ENCODE measurements at regions not wholly inside any gene's neighbourhood (a gene's known extent, or its start where the extent isn't known, plus 50 kb on each side); places are given as distances from the start of the nearest gene placed in this dataset.

- DNase-seq (ENCODE audit: low read depth in 2 of 2) = no peak
Observed at GRCh38 chr16:66289986-66290385, 76.5 kb upstream of the CDH5 start.

GRCh38 chr16:66289051-66289680, 77.3 kb upstream of the CDH5 start:
- DNase-seq (ENCODE audit: low read depth in 2 of 2) = no peak

DNA sequence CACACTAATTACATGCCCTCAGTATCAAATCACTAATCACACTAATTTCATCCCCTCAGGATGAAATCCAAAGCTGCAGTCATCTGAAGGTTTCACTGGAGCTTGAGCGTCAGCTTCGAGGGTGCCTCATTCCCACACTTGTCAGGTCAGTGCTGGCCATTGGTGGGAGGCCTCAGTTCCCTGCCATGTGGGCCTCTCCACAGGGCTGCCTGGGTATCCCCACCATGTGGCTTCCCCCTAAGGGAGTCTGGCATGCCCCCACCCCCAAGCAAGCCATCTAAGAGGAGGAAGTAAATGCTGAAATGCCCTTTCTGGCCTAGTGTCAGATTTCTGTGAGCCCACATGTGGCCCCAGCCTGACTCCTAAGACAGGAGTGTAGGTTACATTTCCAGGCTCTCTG, 78.6 kb upstream of the CDH5 start:
- DNase-seq (ENCODE audit: low read depth in 2 of 2) = no peak

- no peak for DNase-seq (ENCODE audit: low read depth in 2 of 2)
Observed at GRCh38 chr16:66287416-66287815, 79.1 kb upstream of the CDH5 start.

DNA sequence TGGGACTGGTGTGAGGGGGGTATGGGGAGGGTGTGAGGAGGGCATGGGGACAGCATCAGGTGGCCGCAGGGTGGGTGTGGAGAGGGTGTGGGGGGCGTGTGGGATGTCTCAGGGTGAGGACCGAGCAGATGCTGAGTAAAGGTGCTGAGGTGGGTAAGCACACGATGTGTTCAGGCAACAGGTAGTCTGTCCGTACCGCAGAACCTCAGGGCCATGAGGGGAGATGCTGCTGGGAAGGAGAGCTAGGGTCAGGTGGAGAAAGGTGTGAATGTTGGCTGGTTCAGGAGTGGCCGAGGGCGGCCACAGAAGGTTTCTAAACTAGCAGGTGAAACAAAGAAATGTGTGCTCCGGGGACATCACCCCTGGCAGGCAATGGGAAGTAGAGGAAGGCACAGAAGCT, 80.0 kb upstream of the CDH5 start:
- no peak for DNase-seq (ENCODE audit: low read depth in 2 of 2)

DNA sequence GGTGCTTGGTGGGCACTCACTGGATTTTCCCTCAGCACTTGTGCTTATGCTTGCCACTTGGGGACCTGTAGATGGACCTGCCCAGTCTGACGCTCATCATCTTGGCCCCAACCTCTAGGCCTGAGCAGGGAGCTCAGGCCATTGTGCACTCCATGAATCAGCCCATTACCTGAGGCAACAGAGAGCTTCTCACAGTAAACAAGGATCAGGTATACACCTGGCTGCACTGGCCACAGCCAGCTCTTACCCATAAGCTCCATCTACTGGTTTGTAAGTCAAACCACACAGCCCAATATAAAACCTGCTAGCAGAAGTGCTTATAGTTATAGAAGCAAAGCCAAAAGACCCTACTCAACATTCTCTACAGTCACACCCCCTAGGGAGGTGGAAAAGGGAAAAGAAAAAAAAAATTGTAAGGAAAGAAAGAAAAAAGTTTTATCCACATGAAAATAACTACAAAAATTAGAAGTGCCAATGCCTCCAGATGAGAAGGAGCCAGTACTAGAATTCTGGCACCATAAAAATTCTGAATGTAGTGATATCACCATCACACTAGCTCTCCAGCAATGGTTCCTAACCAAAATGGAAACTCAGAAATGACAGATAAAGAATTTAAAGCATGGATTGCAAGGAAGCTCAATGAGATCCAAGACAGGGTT, 87.8 kb upstream of the CDH5 start:
- no peak for DNase-seq (ENCODE audit: low read depth in 2 of 2)

DNA sequence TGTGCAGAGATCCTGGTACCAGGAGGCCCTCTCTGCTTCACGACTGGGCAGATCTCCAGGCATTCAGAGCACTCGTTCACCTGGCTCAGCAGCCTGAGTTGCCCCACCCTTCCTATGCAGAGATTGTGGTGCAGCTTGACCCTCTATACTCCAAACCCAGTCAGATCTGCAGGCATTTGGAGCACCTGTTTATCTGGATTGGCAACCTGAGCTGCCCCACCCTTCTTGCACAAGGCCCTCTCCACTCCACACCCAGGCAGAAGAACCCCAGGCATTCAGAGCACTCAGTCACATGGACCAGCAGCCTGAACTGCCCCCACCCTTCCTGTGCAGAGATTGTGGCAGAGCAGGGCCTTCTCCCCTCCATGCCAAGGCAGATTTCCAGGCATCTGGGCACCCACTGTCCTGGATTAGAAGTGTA, 88.4 kb upstream of the CDH5 start:
- no peak for DNase-seq (ENCODE audit: low read depth in 2 of 2)

DNA sequence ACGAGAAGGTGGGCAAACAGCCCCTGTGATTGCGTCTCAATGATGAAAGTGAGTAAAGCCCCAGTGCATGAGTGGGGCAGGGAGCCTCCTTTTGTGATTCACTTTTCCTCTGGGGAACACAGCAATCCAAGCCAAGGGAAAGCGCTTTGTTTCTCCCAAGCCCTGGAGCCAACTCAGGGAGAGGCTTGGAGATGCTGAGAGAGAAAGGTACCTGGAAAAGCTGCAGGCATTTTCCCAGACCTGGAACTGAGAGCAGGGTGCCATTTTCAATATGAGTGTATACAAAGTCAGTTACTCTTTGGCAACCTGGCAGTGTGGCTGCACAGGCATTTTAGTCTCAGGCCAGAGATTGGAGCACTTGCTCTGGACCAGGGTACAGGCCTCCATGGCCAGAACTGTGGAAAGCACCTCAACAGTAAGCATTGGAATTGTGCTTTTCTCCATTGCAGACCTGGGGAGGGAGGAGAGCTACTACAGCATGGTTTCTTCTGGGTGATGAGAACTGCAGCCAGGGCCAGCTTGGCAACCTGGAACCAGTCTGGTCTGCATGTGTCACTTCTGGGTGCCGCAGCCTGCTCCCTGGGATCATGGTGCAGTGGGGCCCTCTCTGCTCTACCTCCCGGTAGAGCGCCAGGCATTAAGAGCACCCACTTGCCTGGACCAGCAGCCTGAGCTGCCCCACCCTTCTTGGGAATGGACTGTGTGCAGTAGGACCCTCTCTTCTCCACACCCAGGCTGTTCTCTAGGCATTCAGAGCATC, 89.0 kb upstream of the CDH5 start:
- DNase-seq (ENCODE audit: low read depth in 2 of 2) = no peak

DNA sequence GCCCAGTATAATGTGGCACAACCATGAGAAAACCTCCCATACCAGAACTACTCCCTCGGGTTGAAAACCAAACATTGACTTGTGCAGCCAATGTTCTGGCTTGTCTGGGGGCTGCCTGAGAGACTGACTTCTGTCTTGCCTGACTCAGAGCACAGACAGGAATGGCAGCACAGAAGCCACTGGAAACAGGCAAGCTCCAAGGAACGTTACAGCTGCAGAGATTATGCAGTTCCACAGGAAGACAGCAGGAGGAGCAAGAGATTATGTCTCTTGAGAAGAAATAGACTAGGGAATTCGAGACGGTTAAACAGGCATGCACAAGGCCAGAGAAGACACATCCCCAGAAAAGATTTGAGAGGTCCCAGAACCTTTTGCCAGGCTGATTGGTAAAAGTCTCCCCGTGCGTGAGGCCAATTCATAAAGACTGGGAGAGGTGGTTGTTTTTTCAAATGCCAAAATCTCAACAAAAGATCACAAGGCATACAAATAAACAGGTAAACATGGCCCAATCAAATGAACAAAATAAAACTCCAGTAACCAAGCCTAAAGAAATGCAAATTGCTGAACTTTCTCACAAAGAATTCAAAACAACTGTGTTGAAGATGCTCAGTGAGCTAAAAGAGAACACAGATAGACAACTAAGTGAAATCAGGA, 90.6 kb upstream of the CDH5 start:
- DNase-seq (ENCODE audit: low read depth in 2 of 2) = no peak

GRCh38 chr16:66274335-66275110, 92.0 kb upstream of the CDH5 start:
- no peak for DNase-seq (ENCODE audit: low read depth in 2 of 2)

DNA sequence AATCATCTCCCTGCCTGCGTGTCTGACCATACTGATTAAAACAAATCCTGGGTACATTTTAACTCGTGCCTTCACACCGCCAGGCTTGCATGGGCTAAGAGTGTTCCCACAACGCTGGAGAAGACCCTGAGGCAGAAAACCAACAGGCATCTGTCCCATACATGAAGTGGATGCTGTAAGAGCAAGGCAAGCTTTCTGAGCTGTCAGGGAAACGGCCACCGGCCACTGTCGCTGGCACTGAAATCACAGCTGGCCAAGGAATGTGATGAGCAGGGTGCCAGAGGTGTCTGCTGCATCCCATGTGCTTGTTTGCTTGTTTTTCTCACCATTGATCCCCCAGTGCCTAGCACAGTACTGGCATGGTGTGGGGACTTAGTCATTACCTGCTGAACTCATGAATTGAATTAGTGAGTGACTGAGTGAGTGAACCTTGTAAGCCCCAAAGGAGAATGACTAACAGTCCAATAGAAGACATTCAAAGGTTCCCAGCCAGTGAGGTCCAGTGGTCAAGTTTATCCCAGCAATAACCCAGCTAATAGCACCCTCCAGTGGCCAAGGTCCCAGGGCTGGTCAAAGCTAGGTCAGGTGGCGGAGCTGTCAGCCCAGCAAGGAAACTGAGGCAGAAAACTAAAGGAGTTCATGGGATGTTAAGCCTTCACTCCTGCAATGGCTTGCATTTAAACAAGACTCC, 92.7 kb upstream of the CDH5 start:
- DNase-seq (ENCODE audit: low read depth in 2 of 2) = no peak

DNA sequence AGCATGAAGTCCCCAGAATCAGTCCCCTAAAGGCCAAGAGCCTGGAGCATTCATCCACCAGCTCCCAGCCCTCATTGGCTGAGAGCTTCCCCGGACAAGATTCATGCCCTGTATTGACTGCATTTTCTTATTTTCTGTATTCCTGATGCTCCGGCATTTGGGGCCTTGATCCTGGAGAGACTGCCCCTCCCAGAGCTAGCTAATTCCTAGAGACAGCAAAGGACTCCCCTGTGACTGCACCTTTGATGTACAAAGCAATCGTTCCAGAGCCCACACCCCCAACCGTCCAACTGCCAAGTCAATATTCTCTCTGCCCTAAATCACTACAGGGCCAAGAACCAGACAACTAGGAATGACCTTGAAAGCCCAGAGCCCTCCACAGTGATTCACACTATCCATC, 93.4 kb upstream of the CDH5 start:
- DNase-seq (ENCODE audit: low read depth in 2 of 2) = no peak

DNA sequence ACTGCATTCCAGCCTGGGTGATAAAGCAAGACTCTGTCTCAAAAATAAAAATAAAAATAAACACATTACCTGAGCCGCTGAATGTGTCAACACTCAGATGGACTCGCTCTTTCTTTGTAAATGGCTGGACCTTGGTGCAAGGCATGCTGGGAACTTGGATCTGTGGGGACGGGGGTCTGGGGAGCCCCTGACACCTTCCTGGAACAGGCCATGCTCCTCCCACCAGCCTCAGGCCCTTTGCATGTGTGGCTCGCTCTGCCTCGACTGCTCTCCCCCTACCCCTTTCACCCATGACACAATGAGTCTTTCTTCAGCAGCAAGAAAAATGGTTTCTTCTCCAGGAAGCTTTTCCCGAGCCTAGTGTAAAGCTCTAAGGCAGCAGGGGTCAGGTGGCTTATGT, 94.0 kb upstream of the CDH5 start:
- no peak for DNase-seq (ENCODE audit: low read depth in 2 of 2)

DNA sequence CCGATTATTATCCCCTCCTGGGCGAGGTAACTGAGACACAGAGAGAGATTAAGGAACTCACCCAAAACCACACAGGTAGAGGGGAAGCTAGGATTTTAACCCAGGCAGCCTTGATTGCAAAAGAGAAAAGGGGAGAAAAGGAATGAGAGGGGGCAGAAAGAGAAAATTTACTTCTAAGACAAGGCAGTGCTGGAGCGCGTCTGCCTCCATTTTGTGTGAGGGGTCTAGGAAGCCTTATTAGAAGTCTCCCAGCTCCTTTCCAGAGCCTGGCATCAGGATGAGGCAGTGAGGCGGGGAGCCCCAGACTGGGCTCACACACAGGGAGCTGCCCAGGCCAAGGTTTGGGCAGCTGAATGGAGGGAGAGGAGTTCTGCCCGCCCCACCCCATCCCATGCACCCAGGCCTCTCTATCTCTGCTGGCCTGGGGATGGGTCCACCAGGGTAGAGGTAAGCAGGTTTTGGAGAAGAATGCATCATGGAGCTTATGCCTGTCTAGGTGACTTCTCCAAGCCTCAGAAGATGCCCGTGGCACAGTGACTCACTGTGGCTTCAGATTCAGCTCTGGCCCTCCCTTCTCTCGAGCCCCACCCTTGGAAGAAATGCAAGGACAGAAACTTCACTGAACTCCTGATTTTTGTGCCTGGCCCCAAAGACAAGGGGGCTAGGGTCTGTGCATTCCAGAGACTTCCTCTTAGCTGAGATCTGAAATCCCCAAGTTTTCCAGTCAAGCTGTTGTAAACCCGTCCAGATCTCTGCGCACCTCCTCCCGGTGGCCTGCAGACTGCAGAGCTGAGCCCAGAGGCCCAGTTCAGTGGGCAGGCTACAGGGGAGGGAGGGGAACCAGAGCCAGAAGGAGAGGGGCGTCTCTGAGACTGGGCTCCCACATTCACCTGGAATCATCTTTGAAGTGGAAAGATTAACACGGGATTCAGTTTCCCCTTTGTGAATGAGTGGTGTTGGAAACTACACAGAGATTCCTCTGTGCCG, 95.1 kb upstream of the CDH5 start:
- no peak for DNase-seq (ENCODE audit: low read depth in 2 of 2)

- DNase-seq (ENCODE audit: low read depth in 2 of 2) = peak; percentile 36 to 55
Observed at GRCh38 chr16:66270333-66270927, 96.1 kb upstream of the CDH5 start.

- no peak for DNase-seq (ENCODE audit: low read depth in 2 of 2)
Observed at GRCh38 chr16:66269617-66270332, 96.7 kb upstream of the CDH5 start.

DNA sequence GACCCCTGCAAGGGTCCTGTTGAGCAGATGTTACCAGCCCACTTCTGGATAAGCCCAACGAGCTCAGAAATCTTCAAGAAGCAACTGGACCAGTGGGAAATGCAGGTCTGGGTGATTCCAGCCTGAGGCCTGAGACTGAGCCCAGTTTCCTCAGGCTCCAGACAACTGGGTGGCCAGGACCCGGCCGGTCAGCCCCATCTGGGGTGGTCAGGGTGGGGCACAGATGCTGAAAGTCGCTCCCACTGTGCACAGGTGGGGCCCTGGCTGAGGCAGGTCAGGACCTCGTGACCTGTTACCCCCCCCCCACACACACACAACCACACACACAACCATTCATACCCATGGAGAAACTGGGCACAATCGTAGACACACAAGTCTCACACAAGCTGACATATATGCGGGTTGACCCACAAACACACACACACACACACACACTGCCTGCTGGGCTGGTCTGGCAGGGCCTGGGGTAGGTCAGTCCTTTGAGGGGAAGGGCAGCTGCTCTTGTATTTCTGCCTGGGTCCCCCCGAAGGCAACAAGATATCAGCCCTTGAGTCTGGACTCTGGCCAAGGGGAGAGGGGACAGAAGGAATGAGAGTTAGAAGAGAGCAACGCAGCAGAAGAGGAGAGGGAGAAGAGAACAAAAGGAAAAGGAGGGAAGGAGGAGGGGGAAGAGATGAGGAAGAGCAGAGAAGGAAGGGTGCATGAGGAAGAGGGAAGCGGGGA, 99.0 kb upstream of the CDH5 start:
- no peak for DNase-seq (ENCODE audit: low read depth in 2 of 2)
